HG03457 (cell line): ENCODE measurements at regions not wholly inside any gene's neighbourhood (a gene's known extent, or its start where the extent isn't known, plus 50 kb on each side); places are given as distances from the start of the nearest gene placed in this dataset.

Source experiments
- ATAC-seq: cut with Tn5 transposase; IDR thresholded peaks from one replicate; pipeline ENCODE4 v1.9.1; 2021; ENCODE audit warnings: moderate number of reproducible peaks; ENCODE audit not compliant: unreplicated experiment

DNA sequence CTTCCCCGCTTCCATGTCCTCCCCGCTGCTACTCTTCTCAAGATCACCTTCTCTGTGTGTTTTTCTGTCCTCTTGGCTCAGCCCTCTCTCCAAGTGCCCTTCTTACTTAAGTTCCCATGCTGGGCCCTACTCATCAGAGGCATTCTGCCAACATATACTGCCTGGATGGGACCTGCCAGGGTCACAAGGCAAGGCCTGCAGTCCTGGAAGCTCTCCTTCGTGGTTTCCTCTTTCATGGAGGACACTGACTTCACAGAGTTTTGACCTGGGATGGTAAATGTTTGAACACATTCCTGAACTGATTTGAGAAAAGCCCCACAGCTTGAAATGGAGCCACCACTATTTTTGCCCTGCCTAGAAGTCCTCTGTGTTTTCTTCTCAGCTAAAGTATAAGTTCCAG is 140.9 kb downstream of the TMEM30B start:
- ATAC-seq: no peak

DNA sequence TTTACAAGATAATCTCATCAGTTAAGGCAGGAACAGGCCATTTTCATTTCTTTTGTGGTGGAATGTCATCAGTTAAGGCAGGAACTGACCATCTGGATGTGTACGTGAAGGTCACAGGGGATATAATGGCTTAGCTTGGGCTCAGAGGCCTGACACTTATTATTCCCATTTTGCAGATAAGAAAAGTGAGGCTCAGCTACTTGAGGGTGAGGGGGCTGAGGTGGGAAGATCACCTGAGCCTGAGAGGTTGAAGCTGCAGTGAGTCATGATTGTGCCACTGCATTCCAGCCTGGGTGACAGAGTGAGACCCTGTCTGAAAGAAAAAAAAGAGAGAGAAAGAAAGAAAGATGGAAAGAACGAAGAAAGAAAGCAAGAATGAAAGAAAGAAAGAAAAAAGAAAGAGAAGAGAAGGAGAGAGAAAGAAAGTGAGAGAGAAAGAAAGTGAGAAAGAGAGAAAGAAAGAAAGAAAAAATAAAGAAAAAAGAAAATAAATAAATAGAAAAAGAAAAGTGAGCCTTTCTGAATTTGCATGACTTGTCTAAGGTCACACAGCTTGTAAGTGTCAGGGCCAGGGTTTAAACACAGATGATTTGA is 142.0 kb downstream of the TMEM30B start:
- no peak for ATAC-seq

DNA sequence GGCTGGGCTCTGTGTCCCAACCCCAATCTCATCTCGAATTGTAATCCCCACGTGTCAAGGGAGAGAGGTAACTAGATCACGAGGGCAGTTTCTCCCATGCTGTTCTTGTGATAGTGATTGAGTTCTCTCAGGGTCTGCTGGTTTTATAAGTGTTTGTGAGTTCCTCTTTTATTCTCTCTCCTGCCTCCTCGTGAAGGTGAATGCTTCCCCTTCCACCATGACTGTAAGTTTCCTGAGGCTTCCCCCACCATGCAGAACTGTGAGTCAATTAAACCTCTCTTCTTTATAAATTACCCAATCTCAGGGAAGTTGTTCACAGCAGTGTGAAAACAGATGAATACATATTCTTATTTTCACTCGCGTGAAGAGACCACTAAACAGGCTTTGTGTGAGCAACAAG is 148.2 kb downstream of the TMEM30B start:
- no peak for ATAC-seq

DNA sequence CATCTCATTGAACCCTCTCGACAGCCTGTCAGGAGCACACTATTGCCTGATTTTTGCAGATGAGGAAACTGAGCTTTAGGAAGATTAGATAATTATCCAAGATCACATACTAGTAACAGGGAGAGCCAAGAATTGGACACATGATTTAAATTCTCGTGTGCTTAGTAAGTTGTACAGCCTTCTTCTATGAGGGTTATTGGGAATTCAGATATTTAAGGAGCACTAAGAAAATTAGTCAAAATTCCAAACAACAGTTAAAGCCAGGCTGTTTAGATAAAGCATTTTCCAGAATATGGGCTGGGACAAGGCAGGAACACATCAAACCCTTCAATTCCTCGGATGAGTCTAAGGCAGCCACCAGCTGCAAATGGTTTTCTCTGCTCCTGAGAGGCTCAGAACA is 148.8 kb downstream of the TMEM30B start:
- ATAC-seq: no peak

- no peak for ATAC-seq
These were observed 149.6 kb downstream of the SLC38A6 start for GRCh38 chr14:61130512-61131260.

- ATAC-seq: no peak
These were observed 148.2 kb downstream of the SLC38A6 start for GRCh38 chr14:61129168-61129745.

DNA sequence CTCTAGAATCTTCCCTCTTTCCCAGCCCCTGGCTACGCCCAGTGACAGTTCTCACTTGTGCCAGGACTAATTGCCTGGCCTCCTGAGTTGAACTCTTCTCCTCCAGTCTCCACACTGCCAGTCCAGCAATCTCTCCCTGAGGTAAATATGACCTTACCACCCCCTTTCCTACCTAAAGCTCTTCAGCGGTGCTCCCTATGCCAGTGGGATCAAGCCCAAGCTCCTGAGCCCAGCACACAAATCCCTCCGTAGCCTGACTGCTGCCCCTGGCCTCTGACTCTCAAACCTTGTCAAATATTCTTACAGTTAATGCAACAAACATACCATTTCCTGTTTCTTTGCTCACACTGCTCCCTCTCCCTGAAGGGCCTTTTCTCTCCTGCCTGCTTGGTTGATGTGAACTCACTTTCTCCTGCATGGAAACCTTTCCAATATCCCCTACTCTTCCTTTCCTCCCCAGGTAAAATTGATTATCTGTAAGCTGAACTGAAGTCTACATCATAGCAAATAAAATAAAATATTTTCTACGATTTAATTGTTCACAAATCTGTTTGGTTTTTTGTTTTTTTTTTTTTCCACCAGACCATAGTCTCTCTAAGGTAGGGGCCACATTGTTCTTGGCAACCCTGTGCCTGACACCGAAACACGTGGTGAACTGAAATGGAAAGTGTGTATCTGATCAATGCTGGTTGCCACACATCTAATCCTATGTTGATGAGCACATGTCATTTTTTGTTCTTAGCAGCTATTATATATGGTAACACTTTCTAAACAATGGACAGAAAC is 147.5 kb downstream of the SLC38A6 start:
- ATAC-seq: no peak

GRCh38 chr14:61126603-61127498 is 145.8 kb downstream of the SLC38A6 start:
- no peak for ATAC-seq

GRCh38 chr14:61125867-61126572 is 145.0 kb downstream of the SLC38A6 start:
- ATAC-seq: no peak

- ATAC-seq: no peak
These were observed 144.2 kb downstream of the SLC38A6 start for GRCh38 chr14:61125041-61125866.

- no peak for ATAC-seq
These were observed 141.8 kb downstream of the SLC38A6 start for GRCh38 chr14:61122862-61123261.

GRCh38 chr14:61121355-61121787 is 140.3 kb downstream of the SLC38A6 start:
- no peak for ATAC-seq

DNA sequence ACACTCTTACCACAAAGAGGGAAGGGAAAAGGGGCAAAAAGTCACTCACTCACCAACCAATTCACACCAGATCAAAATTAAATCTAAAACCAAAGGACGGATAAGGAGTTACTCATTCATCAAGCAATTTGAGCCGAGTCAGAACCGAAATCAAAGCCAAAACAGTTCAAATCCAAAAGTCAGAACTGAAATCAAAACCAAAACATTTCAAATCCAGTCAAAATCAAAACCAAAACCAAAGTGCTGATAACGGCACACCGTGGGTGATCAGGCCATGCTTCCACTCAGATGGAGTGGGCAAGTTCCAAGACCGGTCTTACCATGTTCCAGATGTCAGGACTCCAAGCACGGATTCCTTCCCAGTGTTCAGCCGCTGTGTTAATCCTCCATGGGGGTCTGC is 139.5 kb downstream of the SLC38A6 start:
- no peak for ATAC-seq

DNA sequence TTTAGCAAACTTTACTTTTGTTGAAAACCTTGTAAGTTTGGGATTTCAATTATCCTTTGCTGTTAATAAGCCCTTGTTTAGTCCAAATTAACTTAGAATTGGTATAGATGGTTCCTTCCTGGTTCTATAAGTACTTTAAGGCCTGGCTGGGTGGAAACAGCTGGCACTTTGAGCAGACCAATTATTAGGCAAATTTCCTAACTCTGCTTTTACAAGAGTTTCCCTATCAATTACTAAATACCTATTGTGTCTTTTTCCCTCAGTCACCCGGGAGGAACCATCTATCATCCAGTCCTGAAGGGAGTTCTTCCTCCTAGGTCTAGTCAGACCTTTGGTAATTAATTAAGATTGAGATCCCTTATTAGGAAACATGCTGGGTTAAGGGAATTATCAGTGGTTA is 138.0 kb downstream of the SLC38A6 start:
- ATAC-seq: no peak

DNA sequence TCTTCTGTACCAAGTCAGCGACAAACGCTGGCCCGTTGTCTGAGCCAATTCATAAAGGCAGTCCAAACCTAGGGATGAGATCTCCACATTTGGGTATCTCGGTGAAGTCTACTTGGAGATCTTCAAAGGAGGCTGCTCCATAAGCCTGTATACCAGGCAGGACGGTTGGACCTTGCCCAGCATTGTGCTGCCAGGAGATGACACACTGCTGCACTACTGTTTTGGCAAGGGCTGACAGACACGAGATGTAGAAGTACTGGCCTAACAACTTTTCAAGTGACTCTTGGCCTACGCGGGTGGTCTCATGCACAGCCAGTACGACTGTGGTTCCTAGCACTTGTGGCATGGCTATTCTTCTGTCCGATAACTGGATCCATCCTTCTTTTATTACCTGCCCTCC is 135.3 kb downstream of the SLC38A6 start:
- no peak for ATAC-seq

GRCh38 chr14:61113561-61114225 is 132.6 kb downstream of the SLC38A6 start:
- no peak for ATAC-seq

- ATAC-seq: no peak
These were observed 131.5 kb downstream of the SLC38A6 start for GRCh38 chr14:61112506-61112905.

GRCh38 chr14:61111731-61112130 is 130.7 kb downstream of the SLC38A6 start:
- ATAC-seq: no peak
